ENCODE measurements at regions not wholly inside any gene's neighbourhood (a gene's known extent, or its start where the extent isn't known, plus 50 kb on each side); places are given as distances from the start of the nearest gene placed in this dataset.
"Not testable (repeated sequence)": the region's sequence is repeated elsewhere in the genome, so short reads cannot be mapped to it uniquely, and the experiment has no call there.

DNA sequence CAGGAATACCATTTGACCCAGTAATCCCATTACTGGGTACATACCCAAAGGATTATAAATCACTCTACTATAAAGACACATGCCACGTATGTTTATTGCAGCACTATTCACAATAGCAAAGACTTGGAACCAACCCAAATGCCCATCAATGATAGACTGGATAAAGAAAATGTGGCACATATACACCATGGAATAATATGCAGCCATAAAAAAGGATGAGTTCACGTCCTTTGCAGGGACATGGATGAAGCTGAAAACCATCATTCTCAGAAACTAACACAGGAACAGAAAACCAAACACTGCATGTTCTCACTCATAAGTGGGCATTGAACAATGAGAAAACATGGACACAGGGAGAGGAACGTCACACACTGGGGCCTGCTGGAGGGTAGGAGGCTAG, 556.1 kb upstream of the ADGRL2 start:
- not testable (repeated sequence) for DNase-seq

- DNase-seq, result no peak
Measured at GRCh38 chr1:81242103-81242502, 558.6 kb upstream of the ADGRL2 start.

GRCh38 chr1:81238129-81238528, 562.6 kb upstream of the ADGRL2 start:
- DNase-seq, result no peak

- DNase-seq, result no peak
Measured at GRCh38 chr1:81237473-81238089, 563.2 kb upstream of the ADGRL2 start.

- no peak for DNase-seq
Measured at GRCh38 chr1:81234237-81234636, 566.5 kb upstream of the ADGRL2 start.

DNA sequence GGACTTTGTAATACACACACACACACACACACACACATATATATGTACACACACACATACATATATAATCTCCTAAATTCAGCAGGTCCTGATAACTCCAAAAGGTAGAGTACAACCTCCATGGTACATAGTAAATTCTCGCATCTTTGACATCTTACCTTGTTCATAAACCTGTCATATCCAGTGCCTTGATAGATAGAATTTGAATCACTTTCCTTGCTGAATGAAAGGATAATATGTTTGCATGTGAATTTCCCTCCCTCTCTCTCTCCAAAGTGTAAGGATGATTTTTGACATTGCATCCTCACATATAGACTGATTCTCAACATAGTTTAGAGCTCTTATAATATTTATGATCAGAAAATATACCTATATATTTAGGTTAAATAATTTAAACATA, 567.1 kb upstream of the ADGRL2 start:
- DNase-seq, result no peak

- no peak for DNase-seq
Measured at GRCh38 chr1:81232420-81232819, 568.3 kb upstream of the ADGRL2 start.

DNA sequence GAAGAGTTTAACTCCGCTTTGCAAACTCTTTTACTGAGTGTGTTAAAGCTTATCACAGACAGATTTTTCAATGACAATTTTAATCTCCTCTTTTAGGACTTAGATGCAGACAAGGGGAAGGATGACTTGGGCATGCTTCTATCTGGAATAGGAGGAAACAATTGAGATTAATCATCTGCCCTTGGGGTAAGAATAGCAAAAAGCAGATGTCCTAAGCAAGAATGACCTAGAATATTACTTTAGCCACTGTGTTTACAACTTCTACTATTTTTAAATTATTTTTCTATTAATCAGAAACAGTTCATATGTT, 569.0 kb upstream of the ADGRL2 start:
- no peak for DNase-seq

DNA sequence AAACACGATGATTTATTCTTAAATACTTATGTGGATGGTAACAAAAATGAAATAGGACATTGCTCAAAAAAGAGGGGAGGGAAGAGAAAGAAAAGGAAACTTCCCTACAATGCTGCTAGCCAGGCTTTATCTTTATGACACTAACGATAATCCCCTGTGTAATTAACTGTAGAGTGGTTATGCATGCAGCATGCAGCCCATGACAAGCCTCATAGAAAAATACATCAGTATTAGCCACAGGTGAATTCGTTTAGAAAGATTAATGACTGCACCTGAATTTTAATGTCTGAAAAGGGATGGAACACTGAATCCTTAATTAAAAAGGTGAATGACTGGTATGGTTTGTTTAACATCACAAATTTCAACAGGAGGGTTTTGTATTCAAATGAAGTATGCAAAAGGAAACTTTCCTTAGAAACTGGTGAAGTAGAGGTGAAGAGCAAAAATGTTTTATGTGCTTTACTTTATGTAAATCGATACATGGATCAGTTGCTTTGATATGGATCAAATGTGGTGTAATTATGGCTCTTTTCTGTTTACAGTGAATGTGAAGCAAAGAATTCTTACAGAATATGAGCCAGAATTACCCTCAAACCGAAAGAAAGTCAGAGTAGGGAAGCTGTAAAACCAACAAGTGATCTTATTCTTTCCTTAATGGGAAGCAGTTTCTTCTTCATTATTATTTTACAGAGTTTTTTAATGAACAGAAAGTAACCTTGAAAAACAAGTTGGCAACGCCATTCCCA, 569.6 kb upstream of the ADGRL2 start:
- no peak for DNase-seq

DNA sequence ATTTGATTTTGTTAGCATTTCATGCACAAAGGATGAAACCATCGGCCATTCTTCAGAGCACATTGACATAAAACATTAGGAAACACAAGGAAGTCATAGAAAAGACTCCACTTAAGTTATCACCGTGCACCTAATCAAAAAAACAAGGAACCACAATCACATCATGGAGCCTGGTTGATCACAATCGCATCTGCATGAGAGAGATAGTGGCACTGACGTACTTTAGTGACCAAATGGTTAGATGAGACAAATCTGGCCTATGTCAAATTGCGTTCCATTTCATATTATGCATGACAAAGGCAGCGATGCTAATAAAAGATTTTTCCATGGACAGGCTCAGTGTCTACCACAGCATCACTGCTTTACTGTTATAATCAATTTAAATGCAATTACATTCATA, 571.8 kb upstream of the ADGRL2 start:
- DNase-seq, result no peak

- no peak for DNase-seq
Measured at GRCh38 chr1:81226603-81226928, 574.2 kb upstream of the ADGRL2 start.

- DNase-seq, result no peak
Measured at GRCh38 chr1:81225789-81226602, 574.7 kb upstream of the ADGRL2 start.

DNA sequence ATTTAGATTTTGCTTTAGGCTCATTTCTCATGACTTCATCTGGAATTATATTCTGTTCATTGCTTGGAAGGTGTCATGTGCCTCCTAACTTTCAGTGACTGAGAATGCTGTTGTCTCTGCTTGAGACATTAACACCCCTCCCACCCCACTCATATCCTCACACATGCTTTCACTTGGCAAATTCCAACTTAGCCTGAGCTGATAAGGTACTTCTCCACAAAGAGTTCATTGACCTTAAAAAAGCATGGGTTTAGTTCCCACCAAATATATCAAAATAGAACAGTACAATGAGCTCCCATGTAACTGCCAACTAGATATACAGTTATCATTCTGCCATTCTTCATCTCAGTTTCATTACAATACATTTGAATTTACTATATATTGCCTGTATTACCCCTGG, 576.5 kb upstream of the ADGRL2 start:
- no peak for DNase-seq

GRCh38 chr1:81221564-81221963, 579.2 kb upstream of the ADGRL2 start:
- DNase-seq, result no peak

DNA sequence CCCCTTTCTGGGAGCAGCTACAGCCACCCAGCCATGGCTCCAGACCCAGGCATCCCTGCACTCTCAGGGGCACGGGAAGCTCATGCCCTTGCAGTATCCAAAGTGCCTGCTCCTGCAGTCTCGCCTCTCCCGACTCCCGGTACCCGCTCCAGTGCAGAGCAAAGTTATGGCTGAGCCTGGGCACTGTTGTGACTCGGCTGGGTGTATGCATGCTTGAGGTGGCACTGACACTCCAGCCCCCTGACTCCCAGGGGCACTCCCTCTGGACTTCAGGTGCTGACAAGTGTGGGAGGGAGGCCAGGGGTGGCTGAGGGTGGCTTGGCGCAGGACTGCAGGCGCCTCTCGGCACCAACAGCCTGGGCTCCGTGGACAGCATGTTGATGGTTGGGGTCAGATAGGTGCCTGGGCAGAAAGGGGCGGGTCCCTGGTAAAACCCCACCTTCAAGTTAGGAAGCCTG, 580.1 kb upstream of the ADGRL2 start:
- DNase-seq, result no peak

- no peak for DNase-seq
Measured at GRCh38 chr1:81217058-81217457, 583.7 kb upstream of the ADGRL2 start.

- no peak for DNase-seq
Measured at GRCh38 chr1:81213279-81213678, 587.5 kb upstream of the ADGRL2 start.

- DNase-seq, result no peak
Measured at GRCh38 chr1:81209461-81209860, 591.3 kb upstream of the ADGRL2 start.

DNA sequence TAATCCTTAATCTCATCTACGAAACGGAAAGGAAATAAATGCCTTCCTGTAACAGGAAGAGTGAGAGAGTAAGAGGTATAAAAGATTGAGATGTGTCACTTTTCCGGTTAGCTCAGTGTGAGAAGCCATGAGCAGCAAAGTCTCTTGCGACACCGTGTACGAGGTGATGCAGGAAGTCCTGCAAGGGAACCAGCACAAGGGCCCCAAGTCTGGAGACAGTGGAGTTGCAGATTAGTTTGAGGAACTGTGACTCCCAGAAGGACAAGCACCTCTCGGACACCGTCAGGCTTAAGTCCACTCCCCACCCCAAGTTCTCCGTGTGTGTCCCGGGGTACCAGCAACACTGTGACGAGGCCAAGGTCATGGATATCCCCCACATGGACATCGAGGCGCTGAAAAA, 592.3 kb upstream of the ADGRL2 start:
- no peak for DNase-seq

- no peak for DNase-seq
Measured at GRCh38 chr1:81205956-81206355, 594.8 kb upstream of the ADGRL2 start.

DNA sequence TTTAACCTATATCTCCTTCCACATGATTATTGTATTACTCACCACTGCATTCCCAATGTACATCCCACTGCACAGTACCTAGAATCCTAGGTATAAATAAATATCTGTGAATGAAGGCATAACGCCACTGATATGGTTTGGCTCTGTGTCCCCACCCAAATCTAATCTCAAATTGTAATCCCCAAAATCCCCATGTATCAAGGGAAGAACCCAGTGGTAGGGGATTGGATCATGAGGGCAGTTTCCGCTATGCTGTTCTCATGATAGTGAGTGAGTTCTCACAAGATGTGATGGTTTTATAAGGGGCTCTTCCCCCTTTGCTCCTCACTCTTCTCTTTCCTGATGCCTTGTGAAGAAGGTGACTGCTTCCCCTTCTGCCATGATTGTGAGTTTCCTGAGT, 599.0 kb upstream of the ADGRL2 start:
- DNase-seq, result no peak

DNA sequence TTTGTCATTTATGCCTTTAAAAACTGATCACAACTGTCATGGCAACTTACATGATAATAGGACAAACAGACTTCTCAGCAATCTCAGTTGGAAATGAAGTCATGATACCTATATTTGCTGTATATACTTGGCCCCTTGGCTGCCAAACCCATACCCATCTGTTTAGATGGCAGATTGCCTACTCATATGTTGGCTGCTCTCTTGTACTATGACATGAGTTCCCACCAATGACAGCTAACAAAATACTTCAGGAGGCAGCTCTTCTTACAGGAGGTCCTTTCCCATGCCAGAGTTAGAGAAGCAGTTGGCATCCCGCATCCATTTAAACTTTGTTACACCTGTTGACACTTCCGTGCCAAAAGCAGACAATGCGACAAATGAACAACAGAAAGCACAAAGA, 603.1 kb upstream of the ADGRL2 start:
- no peak for DNase-seq

DNA sequence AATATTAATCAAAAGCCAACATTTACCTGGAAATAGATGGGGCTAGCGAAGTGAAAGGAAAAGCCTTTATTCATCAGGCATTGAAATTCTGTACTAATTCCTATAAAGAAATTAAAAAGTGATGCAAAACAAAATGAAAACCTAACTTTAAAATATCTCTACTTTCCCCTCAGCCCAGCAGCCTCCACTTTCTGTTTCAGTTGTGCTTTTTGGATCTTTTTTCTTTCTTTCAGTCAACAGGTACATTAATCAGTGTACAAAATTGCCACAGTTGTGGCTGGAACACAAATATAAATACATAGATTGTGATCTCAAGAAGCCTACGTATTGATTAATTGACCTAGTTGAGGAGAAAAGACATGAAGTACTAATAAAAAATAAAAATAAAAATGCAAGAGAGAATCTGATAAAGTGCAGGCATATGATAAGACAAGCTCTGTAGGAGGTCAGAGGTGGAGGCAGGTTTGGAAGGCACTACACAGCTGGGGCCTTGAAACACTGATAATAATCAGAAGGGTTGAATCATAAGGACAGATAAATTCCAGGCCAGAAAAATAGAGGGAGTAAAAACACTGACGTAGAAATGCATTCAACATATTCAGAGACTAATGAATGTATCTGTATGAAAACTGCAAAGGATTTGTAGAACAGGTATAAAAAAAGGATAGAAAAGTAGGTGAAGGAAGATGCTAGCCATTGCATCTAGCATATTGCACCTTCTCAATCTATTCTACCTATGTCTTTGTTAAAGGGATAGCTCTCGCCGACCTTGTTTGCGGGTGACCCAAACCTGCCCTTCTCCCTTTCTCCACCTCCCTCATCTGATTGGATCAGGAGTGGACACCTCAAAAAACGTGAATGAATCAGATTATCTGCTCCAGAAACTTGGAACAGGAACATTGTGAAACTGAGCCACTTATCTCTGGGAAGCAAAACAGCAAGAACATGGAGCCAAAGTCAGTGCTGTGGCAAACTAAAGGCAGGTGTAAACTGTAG, 607.8 kb upstream of the ADGRL2 start:
- DNase-seq, result no peak

All from NCI-H1436 treated with DMSO at 0.1 percent for 48 hours (cell line).